DMS53 treated with DMSO at 0.1 percent for 48 hours (cell line): ENCODE measurements at regions not wholly inside any gene's neighbourhood (a gene's known extent, or its start where the extent isn't known, plus 50 kb on each side); places are given as distances from the start of the nearest gene placed in this dataset.
"Not testable (repeated sequence)": the region's sequence is repeated elsewhere in the genome, so short reads cannot be mapped to it uniquely, and the experiment has no call there.

ENCODE experiments used
- DNase-seq: peaks from one replicate; lab custom pipeline; 2025; ENCODE audit not compliant: unreplicated experiment; lab: John Stamatoyannopoulos, UW

DNA sequence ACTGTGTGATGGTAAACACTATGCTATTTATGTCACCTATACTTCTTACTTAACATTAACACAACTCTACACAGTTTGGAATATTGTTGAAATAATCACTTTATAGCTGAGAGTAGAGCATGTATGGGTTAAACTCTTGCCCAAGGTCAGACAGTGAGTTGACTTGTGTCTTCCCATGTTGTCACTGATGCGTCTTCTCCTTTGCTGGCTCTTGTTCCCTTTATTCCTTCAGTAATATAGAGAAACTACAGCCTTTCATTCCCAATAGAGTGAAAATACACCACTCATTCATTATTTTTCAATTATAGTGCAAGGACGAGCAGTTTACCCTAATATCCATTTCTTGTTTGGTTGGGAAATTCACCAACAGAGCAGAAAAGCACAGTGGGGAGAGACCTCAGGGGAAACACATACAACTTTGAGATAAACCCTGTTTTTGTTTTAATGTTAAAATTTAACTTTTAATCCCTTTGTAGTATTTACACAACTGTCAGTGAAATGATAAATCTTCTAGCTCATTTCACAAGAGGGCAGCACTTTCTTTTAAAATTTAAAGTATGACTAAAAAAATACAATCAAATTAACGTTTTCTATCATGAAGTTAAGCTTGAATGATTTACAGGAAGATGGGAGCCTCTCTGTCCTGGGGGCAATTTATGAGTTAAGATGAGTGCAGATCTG, 363.0 kb downstream of the UTRN start:
- DNase-seq, result peak; percentile 2

GRCh38 chr6:144649085-144649484, 363.9 kb downstream of the UTRN start:
- no peak for DNase-seq

DNA sequence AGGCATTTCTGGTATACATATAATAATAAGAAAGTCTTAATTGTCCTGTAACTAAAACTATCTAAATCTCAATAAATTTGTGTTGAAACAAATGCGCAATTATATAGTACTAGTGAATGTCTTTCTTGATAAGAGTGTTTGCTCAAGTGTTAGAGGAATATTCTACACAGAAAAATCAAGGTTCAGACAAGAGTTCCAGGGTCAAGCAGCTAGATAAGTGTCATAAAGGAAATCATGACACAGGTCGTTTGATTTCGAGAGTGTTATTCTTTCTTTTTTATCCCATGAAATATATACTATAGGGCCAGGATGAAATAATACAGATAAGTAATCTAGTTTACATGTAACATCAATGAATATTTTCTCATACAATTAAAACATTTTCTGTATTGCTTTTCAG, 366.1 kb downstream of the UTRN start:
- no peak for DNase-seq

DNA sequence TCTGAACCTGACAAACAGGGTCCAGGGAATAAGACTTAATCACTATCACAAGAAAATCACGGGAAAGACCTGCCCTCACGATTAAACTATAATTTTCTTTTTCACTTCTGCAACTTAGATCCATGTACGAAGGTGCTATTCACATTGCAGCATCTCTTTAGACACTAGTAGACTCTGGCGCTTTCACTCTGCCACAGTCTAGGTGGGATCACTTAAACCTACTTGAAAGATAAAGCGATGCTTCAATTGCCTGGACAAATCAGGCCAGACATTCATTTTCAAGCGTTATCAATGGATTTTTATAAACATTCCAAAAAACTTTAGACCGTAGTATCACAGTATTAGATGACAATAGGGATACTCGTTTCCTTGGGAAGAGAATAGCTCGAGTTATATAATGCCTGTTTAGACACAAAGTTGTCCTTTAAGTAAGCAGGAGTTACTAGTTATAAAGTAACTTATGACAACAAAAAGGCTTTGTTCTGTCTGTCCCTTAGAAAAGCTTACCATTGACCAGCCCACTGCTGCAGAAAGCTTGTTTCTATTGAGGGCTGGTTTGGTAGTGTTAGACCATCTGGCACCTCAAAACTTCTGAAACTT, 367.3 kb downstream of the UTRN start:
- no peak for DNase-seq

GRCh38 chr6:144653885-144654505, 368.9 kb downstream of the UTRN start:
- no peak for DNase-seq

- DNase-seq, result no peak
These were observed 369.4 kb downstream of the UTRN start for GRCh38 chr6:144654506-144654905.

- DNase-seq, result no peak
These were observed 370.2 kb downstream of the UTRN start for GRCh38 chr6:144655376-144655775.

DNA sequence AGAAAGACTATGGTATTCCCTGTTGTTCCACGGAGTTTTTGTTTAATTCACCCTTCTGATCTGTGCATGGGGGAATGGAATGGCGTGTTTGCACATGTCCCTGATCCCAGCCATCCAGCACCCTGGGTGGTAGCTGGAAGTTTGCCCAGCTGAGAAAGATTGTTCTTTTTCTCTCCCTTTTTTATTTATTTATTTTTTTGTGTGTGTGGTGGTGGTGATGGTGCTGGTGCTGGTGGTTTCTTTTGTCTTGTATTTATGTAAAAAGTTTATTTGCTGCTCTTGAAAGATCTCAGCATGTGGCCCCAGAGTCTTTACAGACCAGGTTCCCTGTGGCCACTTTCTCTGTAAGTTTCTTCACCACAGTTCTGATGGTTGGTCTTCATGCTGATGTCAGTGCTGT, 372.6 kb downstream of the UTRN start:
- no peak for DNase-seq

DNA sequence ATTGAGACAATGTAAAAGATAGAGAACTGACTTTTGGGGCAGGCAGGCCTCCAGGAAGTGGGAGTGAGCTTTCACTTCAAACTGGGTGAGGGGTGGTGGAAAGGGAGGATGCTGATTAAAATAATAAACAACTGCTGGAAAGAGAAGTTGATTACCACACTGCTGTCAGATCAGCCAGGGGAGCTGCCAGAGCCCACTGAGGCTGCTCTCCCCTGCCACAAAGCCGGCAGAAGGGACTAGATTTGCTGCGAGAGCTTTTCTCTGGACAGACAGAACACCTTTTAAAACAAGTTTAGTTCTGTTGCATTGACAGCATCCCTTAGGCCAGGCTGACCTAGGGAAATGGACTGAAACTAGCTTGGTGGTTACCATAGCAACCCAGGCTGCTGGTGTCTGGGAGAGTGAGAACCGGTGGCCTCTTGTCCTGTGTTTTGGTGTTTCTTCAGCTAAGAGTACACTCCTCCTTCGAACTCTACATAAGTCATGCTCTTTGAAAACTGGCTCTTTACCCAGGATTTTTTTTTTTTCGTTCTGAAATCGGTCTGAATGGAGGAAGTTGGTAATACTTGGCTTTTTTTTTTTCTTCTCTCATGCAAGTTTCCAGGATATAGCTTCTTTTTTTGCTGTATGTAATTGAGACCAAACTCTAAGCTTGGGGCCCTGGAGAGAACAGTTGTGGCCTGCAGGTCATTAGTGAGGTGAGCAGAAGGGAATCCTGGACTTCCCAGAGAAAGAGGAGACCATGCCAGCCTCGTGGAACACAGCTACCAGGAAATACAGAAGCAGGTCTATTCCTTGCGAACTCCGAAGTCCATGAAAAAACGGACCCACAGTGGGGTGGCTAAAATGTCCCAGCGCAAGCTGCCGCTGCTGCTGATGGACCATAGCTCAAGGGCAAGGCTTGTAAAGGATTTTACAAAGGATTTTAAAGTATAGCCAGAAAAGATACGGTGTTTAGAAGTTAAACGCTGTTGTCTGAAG, 374.4 kb downstream of the UTRN start:
- DNase-seq, result no peak

DNA sequence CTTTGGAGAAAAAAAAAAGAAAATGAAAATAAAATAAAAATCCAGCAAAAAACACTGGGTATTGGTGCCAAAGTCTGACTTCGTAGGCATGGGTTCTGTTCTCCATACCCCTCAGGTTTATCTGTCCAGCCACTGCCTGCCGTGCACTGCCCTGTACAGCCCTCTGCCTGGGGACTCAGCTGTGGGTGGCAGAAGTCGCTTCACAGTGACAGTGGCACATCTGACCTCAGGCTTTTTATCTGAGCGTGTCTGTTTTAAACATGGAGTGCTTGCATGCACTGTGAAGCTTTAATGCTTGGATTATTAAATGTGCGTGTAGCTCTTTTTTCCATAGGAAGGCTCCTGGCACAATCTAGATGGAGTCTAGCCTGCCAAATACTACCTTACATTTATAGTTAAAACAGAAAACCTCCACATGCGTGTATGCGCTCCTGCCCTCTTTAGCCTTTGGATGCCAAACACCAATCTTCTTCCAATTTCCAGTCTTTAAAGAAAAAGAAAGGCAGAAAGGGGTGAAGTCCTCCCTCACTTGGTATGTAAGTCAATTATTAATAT, 375.5 kb downstream of the UTRN start:
- no peak for DNase-seq

- no peak for DNase-seq
These were observed 376.1 kb downstream of the UTRN start for GRCh38 chr6:144661116-144661806.

GRCh38 chr6:144662812-144663365, 377.8 kb downstream of the UTRN start:
- DNase-seq, result no peak

- DNase-seq, result no peak
These were observed 379.1 kb downstream of the UTRN start for GRCh38 chr6:144664281-144664680.

DNA sequence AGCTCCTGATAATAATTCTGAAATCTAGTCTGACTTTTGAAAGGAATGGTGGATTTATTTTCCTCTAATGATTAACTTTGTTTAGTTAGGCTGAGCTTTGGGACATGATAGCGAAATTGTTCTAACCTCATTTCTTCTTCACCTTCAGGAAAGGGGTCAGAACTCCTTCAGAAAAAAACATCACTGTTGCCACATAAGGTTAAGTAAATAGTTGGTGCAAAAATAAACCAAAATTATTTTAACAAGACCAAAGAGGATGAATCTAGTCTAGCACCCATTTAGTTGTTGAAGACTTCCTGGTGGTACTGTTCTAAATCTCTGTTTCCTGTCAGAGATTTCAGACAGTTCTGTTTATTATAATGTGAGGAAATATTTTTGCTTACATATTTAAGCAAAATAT, 379.8 kb downstream of the UTRN start:
- DNase-seq, result no peak

GRCh38 chr6:144665932-144666450, 380.9 kb downstream of the UTRN start:
- DNase-seq, result no peak

DNA sequence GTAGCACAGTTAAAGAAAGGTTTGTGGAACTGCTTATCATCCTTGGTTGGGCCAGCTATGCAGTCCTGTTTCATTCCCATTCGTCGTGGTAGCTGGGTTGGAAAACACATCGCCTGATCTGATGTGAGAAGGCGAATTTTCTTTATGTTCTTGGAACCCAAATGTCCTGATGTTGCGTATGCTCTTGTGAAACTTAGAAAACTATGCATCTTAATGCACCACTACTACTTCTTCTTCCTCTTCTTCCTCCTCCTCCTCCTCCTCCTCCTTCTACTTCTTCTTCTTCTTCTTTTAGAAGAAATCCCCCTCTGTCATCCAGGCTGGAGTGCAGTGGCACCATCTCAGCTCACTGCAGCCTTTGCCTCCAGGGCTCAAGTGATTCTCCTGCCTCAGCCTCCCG, 381.6 kb downstream of the UTRN start:
- no peak for DNase-seq

DNA sequence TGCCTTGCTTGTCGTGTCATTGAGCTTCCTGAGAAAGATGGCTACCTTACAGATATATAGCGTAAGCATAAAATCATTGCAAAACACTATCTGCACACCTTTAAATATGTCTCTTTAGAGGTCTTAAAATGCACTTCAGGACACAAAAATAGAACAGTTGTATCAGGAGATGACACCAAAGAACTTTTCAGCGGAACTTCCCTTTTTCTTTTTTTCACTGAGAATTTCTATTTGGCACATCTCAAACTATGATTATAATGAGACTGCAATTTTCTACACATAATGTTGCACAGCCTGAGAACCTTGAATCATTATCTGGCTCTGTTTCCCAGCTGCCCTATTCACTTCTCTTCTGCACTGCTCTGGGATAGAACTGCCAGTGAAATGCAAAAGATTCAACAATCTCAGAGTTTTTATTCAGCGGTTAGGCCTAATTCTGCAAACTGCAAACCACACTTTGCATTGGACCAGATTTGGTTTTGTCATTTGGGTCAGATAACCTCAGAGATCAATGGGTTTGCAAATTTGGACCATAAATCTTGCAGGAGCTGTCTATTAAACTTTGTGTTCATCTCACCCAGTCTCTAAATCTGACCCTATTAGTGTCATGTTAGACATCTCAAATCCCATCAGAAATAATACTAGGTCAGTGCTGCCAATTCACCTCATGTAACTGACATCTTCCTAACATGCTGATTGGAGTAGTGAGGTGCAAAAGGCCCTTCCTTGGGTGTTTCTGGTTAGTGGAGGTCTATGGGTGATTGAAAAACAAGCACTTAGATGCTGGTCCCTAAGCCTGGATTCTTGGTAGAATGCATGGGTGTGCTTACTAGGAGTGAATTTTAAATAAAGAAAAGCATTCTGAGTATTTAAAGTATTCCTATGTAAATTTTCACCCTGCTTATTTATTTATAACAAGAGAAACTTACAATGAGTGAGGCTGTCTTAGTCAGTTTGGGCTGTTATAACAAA, 382.7 kb downstream of the UTRN start:
- no peak for DNase-seq

GRCh38 chr6:144670259-144670658, 385.1 kb downstream of the UTRN start:
- not testable (repeated sequence) for DNase-seq

DNA sequence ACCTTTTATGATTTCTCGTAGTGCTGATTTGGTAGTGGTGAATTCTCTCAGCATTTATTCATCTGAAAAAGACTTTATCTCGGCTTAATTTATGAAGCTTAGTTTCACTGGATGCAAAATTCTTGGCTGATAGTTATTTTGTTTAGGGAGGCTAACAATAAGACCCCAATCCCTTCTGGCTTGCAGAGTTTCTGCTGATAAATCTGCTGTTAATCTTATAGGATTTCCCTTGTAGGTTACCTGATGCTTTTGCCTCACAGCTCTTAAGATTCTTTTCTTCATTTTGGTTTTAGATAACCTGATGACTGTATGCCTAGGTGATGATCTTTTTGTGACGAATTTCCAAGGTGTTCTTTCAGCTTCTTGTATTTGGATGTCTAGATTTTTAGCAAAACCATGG, 388.7 kb downstream of the UTRN start:
- DNase-seq, result no peak
